ENCODE measurements at regions not wholly inside any gene's neighbourhood (a gene's known extent, or its start where the extent isn't known, plus 50 kb on each side); places are given as distances from the start of the nearest gene placed in this dataset.
"Not testable (repeated sequence)": the region's sequence is repeated elsewhere in the genome, so short reads cannot be mapped to it uniquely, and the experiment has no call there.

- DNase-seq = no peak
Observed at GRCh38 chr19:56894626-56895025, 54.1 kb upstream of the PEG3 start.

- no peak for DNase-seq
Observed at GRCh38 chr19:56896095-56896494, 55.6 kb upstream of the PEG3 start.

- DNase-seq = no peak
Observed at GRCh38 chr19:56899943-56900342, 59.4 kb upstream of the PEG3 start.

GRCh38 chr19:56900573-56901097, 60.1 kb upstream of the PEG3 start:
- peak; percentile 20 for DNase-seq

GRCh38 chr19:56905631-56906150, 65.2 kb upstream of the PEG3 start:
- no peak for DNase-seq

GRCh38 chr19:56912401-56913112, 72.0 kb upstream of the PEG3 start:
- no peak for DNase-seq

- DNase-seq = not testable (repeated sequence)
Observed at GRCh38 chr19:56913113-56913455, 72.6 kb upstream of the PEG3 start.

GRCh38 chr19:56916528-56916927, 76.0 kb upstream of the PEG3 start:
- DNase-seq = no peak

GRCh38 chr19:56917529-56917928, 77.0 kb upstream of the PEG3 start:
- no peak for DNase-seq

- DNase-seq = no peak
Observed at GRCh38 chr19:56917998-56918397, 77.5 kb upstream of the PEG3 start.

- DNase-seq = no peak
Observed at GRCh38 chr19:56918682-56919307, 78.3 kb upstream of the PEG3 start.

GRCh38 chr19:56919308-56919995, 78.9 kb upstream of the PEG3 start:
- DNase-seq = no peak

- not testable (repeated sequence) for DNase-seq
Observed at GRCh38 chr19:56926094-56926493, 85.6 kb upstream of the PEG3 start.

GRCh38 chr19:56927294-56927693, 86.8 kb upstream of the PEG3 start:
- no peak for DNase-seq

- no peak for DNase-seq
Observed at GRCh38 chr19:56927791-56928207, 87.3 kb upstream of the PEG3 start.

GRCh38 chr19:56930647-56931535, 90.4 kb upstream of the PEG3 start:
- DNase-seq = no peak

- DNase-seq = no peak
Observed at GRCh38 chr19:56933014-56933705, 92.6 kb upstream of the PEG3 start.

GRCh38 chr19:56934438-56935090, 94.0 kb upstream of the PEG3 start:
- no peak for DNase-seq

- no peak for DNase-seq
Observed at GRCh38 chr19:56939951-56940350, 99.4 kb upstream of the PEG3 start.

GRCh38 chr19:56942756-56943155, 102.2 kb upstream of the PEG3 start:
- peak; percentile 2 for DNase-seq

GRCh38 chr19:56946159-56946558, 105.6 kb upstream of the PEG3 start:
- DNase-seq = no peak

- no peak for DNase-seq
Observed at GRCh38 chr19:56947206-56947605, 106.7 kb upstream of the PEG3 start.
